ENCODE measurements at regions not wholly inside any gene's neighbourhood (a gene's known extent, or its start where the extent isn't known, plus 50 kb on each side); places are given as distances from the start of the nearest gene placed in this dataset.

DNA sequence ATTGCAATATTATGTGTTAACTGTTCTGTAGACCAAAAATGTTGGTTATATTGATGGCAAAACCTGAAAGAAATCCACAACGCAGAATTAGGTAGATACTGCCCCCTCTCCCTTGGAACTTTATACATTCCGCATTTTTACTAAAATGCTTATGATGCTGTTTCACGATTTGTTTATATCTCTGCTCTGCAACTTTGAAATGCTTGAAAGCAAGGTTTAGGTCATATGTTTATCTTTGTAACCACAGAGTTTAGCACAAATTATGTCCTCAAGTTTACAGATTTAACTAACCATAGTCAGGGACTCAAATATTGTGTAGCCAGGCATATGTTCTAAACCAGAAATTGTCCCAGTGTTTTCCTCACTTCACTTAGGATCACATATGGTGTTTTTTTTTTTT lies 66.1 kb upstream of the H2AZ1 start:
- no peak for TF ChIP-seq EZH2phosphoT487 (IDR thresholded peaks at IDR 0.05; ENCODE audit: insufficient read depth, low read depth)
- TF ChIP-seq EZH2 (IDR thresholded peaks at IDR 0.05; ENCODE audit: insufficient read depth, poor library complexity, severe bottlenecking) = no peak
